HG03108 (cell line): ENCODE measurements at regions not wholly inside any gene's neighbourhood (a gene's known extent, or its start where the extent isn't known, plus 50 kb on each side); places are given as distances from the start of the nearest gene placed in this dataset.

Experiments
- ATAC-seq: cut with Tn5 transposase; IDR thresholded peaks from one replicate; pipeline ENCODE4 v1.9.1; 2021; ENCODE audit warnings: moderate library complexity; ENCODE audit not compliant: unreplicated experiment

DNA sequence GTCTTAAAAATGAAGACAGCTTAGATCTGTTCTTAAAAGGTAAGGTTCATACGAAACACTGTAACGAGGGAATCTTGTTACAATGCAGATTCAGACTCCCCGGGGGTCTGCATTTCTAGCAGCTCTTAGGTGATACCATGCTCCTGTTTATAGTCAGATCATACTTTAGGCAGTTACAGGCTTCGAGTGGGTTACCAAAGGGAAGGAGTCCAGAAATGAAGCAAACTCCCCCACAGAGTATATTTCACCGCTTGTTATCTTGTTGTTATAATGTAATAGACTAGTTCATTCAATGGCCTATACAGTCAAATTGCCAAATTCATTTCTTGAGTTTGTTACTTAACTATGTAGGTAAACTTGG is 601.1 kb downstream of the USP25 start:
- ATAC-seq, result no peak

DNA sequence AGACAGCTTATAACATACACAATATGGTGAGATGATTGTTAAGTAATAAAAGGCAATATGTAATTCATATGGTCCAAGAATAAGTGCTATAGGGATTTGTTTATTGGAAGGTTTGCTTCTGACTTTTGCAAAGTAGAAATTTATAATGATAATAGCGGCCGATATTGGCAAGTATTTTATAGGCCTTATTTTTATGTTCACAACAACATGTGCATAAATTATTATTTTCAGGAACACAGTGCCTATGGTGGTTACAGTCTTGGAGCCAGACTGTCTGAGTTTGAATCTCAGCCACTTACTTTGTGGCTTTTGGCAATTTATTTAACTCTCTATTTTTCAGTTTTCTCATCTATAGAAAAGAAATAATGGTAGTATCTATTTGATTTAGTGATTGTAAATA is 607.5 kb downstream of the USP25 start:
- no peak for ATAC-seq

DNA sequence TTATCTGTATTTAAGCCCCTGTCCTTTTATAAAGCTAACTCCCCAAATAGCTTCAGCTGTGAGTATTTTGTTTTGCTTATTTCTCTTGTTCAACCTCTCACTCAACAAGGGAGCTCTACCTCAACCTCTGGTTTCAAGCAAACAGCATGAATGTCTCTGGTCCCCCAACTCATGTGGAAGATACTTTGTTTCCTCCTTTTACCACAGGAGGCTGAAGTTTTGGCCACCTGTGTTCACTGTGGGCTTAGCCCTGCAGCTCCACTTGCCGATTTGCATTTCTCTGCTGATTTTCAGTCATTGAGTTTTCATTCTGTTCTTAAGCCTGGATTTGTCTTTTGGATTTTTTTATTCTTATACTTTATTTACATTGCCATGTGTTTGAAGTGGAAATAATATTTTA is 613.1 kb downstream of the USP25 start:
- ATAC-seq, result no peak

DNA sequence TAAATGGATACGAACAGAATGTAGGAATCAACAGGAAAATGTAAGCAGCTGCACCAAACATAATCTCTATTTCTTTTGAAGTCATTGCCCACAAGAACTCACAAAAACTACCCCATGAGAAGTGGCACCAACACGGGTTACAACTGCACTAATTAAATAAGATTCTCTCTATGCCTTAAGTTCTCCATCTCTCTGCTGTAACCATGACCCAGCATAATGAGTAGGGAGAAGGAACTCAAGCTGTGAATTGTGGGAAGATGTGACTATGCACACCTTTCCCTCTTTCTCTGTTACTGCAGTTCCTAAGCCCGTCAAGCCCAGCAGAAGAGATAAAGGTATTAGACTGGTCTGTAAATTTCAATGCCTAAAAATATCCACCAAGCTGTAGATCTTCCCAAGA is 614.0 kb downstream of the USP25 start:
- ATAC-seq, result no peak

DNA sequence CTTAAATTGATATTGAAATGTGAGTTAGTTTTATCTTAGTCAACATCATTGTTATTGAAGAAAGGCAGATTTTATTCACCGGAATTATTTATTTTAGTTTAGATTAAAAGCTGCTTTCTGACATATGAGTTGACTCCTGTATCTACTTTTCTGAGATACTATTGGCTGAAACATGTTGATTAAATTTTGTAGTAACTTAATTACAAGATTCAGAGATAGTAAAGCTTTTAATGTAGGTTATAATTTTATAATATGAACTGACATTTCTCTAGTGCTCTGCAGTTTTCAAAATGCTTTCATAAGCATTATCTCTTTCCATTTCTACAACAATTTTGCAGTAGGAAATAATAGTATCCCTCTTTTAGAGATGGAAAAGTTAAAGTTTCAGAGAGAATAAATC is 616.0 kb downstream of the USP25 start:
- ATAC-seq, result no peak

DNA sequence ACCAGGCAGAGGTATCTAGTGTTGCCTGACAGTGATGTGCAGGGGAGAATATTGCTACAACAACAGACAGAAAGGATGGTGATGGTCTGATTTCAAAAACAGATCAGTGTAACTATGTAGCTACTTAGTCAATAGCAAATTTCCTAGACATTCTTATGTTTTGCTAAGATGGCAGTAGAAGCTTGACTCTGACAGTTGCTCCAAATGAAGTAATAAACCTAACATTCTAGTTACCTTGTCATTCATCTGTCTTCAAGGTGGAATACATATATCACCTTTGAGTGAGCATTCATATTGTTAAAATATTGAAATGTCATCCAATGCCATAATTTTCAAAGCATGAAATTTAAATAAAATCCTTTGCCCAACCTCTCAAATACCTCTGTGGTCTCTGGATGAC is 617.4 kb downstream of the USP25 start:
- ATAC-seq, result no peak

DNA sequence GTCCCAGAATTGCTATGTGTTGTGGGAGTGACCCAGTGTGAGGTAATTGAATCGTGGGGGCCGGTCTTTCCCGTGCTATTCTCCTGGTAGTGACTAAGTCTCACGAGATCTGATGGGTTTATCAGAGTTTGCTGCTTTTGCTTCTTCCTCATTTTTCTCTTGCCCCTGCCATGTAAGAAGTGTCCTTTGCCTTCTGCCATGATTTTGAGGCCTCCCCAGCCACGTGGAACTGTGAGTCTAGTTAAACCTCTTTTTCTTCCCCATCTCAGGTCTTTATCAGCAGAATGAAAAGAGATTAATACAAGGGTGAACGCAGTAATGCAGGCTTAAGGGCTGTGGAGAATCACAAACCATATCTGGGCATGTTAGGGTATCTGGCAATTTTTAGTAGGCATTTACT is 624.0 kb downstream of the USP25 start:
- no peak for ATAC-seq

DNA sequence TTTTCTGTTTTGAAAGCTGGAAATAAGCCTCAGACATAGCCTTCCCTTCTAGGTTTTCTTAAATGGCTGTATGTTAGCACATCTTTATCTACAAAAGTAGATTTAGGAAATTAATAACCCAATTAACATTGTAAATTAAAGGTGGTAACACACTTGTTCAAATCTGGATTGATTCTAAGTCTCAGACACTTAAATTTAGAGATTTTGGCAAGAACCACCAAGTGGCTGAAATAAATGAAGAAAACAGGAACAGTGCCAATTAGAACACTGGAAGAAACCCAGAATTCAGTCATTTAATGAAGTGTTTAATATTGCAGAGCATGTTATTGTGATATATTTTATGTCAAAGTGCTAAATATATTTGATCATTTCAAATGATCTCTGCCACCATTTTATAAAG is 628.2 kb downstream of the USP25 start:
- no peak for ATAC-seq

DNA sequence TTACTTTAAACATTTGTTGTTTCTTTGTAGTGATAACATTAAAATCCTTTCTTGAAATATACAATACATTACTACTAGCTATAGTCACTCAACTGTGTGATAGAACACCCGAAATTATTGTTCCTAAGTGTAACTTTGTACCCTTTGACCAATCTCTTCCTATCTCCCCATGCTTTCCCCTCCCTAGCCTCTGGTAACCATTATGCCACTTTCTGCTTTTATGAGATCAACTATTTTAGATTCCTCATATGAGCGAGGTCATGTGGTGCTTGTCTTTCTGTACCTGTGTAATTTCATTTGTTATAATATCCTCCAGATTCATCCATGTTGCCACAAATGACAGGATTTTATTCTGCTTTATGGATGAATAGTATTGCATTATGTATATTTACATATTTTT is 629.0 kb downstream of the USP25 start:
- no peak for ATAC-seq

DNA sequence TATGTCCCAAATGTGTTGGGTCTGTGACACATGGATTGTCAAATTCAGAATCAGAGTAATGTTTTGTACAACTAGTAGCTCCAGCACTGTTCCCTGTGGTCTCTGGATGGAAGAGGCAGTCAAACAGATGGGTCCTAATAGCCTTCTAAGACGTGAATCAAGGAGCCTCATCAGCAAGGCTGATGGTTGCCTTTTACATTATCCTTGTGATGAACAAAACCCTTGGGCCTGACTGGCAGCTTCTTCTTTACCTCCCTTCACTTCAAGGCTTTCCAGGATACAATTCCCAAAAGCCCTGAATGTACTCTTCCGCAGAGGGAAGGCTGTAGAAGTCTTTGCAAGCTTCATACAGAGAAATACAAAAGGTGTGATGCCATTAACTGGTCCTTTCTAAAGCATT is 633.3 kb downstream of the USP25 start:
- no peak for ATAC-seq

DNA sequence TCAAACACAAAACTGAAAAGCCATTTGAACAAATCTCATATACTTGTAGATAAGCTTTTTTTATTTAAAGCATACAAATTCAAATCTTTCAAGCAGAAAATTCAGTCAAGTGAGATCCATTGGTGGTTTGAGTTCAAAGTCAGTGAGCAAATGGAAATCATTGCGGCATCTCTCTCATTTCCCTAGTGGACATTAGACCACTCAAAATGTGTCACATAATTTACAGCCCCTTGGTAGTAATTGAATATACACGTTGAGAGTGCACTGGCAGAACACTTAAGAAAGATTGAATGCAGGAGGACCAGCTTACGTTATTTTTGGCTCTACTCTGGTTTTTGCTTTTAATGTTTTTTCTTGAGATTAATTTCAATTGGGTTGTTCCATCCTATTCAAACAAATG is 633.7 kb downstream of the USP25 start:
- no peak for ATAC-seq

DNA sequence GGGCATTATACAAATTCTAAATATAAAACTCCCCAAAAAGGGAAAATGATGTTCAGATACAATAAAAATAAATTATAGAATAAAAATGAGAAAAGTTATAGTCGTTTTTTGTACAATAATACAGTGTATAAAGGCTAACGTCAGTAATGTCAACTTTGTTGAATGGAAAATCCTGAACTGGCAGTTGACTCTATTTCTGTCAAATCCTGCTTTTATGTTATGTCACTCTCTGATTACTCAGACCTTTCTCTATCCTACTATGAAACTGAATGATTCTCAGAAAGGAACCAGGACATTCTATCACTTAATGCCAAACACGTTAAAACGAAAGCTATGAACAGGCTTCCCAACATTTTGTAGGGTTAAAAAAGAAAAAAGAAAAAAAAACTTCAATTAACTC is 636.4 kb downstream of the USP25 start:
- no peak for ATAC-seq

DNA sequence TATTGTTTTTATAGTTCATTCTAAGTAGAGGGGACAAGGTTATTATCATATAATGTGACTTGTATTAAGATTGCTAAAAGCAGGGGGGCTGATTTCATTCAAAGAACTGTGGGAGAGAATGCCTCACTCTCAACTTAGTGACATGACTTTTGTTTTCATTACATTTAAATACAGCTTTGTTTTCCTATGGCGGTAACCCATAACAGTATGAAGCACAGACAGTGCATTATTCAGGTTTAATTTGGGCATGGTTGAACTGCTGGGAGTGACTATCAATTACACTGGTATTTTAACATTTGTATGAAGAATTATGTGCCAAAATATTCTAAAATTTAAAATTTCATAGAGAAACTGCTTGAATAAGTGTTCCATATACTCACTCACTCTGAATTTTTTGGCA is 637.3 kb downstream of the USP25 start:
- ATAC-seq, result no peak

DNA sequence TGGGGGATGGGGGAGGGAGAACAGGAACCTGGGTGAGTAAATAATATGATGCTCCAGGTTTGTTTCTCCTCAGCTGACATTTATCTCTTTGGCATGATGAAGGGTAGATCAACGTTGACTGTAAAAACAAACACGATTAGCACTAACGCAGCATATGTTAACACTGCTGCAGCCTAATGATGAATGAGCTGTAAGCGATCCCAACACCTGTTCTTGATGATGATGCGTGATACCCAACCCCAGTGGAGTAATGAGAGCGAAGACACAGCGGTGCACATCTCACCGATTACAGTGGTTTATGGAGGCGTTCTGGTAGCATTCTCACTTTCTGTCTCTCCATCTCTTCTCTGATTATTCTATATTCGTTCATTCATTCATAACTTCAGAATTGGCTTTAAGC is 640.4 kb downstream of the USP25 start:
- ATAC-seq, result no peak

DNA sequence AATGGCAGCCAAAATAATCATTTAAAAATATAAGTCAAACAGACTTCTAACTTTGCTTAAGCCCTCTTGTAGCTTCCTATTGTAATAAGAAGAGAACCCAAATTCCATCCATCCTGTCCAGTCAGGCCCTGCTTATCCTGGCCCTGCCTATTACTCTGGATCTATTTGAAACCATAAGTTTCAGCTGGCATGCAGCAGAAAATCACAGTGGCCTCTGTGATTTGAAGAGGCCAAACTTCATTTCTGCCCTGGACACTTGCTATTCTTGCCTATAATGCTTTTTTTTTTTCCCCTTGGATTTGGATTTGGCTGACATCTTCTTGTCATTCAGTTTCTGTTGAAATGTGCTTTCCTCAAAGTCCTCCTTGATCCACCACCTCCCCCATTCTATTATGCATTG is 642.8 kb downstream of the USP25 start:
- no peak for ATAC-seq

DNA sequence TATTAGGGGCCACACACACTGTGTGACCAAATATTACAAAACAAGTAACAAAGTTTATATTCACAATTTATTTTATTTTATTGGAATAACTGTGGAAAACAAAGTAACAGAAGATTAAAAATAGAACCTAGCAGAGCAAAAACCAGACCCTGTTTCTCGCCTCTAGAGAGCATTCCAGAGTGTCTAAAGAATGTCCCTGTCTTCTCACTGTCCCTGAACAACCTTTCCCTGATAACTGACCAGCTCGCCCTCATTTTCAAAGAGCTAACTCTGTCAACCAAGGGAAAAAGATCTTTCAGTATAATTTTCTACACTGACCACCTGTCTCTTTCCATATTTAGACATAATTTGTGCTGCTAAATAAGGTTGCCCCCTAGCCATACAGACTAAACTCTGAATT is 646.9 kb downstream of the USP25 start:
- ATAC-seq, result no peak

DNA sequence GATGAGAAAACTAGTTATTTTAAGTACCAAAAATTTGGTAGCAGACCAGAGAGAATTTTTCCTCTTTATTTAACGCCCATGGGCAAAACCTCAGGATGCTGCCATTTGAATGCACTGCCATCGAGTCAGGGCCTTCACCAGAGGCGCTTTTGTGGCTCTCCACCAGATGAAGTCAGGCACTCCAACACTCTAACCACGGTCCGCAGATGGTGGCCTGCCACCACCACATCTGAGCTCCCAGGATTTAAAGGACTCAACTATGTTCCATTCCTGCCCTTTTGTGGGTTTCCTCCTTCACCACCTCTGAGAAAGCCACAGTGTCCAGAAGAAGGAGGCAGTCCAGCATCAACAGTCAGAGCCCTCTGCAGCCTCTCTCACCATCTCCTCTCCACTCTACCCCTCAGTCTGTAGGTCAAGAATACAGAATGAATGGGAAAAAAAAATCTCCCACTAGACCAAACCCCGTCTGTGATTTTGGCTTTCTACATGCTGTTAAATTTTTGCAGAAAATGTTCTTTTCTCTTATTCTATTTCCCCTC is 647.4 kb downstream of the USP25 start:
- no peak for ATAC-seq

DNA sequence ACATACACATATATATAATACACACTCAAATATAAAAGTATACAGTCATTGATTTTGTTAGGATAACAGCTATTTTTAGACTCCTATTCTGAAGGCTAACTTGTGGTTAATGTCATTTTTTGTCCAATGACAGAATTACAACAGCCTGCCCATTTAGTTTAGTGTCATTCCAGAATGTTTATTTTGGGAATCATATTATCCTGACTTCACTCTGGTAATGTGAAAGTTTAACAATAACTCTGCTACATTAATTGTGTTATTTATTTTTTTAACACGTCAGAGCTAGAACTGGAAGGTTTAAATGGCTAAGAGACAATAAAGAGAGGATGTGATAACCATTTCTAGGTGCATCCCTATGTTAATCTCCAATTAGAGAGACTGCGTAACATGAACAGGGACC is 648.1 kb downstream of the USP25 start:
- no peak for ATAC-seq

DNA sequence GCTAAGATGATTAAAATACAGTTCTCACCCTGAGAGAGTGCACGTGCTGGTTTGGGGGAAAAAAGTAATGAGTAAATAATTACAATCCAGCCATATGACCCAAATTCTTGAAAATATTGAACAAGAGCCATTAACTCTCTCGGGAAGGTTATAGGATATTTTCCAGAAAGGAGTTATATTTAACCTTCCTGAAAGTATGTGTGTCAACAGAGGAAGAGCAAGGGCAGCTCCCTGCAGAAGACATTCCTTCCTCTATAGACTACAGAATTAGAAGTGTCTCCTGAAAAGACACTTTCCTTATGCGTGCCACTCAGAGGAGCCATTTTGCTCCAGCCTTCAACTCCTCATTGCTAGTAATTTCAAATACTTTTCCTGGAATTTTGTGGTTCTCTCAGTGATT is 648.7 kb downstream of the USP25 start:
- ATAC-seq, result no peak

DNA sequence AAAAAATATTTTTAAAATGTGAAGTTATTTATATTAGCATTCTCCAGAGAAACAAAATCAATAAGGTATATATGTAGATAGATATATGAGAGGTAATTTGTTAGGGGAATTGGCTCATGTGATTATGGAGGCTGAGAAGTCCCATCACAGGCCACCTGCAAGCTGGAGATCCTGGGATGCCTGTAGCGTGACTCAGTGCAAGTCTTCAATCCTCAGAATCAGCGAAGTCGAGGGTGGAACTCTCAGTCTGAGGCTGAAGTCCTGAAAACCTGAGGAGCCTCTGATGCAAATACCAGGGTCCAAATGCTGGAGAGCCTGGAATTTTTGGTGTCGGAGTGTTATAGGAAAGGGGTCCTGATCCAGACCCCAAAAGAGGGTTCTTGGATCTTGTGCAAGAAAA is 658.5 kb downstream of the USP25 start:
- ATAC-seq, result no peak

DNA sequence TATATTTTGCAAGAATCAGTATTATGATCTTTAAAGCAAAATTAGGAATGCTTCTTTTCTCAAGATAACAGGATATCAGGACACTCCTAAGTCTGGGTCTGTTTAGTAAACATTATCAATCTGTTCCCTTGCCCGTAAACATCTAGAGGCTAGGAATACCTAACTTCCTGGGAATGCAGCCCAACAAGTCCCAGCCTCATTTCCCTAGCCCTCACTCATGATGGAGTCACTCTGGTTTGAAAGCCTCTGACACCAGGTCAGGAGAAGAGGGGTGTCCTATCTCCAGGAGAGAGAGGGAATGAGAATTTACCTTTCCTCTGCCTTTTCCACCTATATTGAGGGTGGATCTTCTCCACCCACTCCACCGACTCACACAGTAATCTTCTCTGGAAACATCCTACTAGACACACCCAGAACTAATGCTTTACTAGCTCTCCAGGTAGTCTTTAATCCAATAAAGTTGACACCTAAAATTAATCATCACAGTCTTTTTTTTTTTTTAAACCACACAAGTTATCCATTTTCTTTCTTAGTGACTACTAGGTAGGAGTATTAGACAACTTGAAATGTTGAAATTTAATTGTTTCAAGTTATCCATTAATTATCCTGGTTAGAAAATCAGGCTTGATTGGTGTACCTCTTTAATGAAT is 659.3 kb downstream of the USP25 start:
- ATAC-seq, result no peak

DNA sequence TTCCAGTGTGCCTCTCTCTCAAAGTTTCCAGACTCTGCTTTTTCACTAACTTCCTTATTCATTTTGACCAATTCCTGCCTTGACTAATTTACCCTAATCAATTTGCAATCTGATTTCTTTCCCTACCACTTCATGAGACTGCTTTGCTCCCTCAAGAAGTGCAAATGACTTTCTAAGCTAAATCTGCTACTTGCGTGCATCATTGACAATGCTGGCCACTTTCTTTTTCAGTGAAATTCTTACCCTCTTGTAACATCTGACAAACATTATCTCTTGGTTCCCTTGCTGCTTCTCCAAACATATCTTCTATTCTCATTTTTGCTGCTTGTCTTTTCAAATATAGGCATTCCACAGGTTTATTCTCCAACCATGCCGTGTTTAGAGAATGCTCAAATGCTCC is 659.9 kb downstream of the USP25 start:
- no peak for ATAC-seq

DNA sequence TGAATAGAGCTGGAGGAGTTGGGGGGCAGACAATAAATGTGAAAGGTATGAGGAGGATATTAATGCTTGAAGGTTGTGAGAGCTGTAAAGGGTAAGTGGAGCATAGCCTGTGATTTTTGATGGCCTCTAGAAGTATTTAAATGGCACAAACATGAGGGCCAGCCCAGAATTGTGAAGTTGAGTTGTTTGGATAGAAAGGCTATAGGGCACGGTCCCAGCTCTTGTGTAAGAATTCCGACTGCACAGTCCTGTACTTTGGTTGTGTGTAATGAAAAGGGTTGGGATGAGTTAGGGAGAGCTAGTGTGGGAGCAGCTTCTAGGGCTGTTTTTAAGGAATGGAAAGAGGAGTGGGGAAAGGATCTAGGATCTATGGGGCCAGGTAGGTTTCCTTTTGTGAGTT is 665.5 kb downstream of the USP25 start:
- no peak for ATAC-seq

DNA sequence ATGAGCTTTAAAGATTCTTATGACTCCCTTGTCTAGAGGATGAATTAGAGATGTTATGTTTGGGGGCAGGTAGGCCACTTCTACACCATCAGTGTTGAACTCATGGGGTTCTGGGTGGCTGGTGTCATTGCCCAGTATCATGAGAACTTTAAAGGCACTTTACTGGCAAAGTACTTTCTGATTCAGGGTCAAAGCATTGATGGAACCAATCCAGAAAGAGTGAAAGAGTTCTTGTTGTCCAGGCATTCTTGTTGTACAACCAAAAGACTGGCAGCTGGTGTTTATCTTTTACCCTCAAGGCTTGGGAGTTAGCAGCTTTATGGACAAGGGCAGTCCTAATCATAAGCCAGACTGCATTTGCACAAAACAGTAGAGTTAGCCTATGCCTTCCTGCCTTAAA is 673.0 kb downstream of the USP25 start:
- ATAC-seq, result no peak
